Suprapubic skin (tissue), 3 donors: ENCODE measurements at regions not wholly inside any gene's neighbourhood (a gene's known extent, or its start where the extent isn't known, plus 50 kb on each side); places are given as distances from the start of the nearest gene placed in this dataset.

Experiments
- CTCF ChIP-seq, 2 donors: fragments of 200-600 bp in 1 of 2; fragments of 450-650 bp in 1 of 2; sonication (generic) in 1 of 2; IDR thresholded peaks; one replicate each; pipeline ENCODE4 v1.5.1; 2016 to 2019; ENCODE audit warnings: antibody characterized with exemption in 2 of 2, mild to moderate bottlenecking in 1 of 2, moderate library complexity in 1 of 2
- POLR2A ChIP-seq, 2 donors: fragments of 450-650 bp; IDR thresholded peaks; one replicate each; pipeline ENCODE4 v1.6.1; 2017; ENCODE audit warnings: antibody characterized with exemption in 2 of 2, mild to moderate bottlenecking in 2 of 2, moderate library complexity in 2 of 2

GRCh38 chr15:29468899-29469298, 199.3 kb upstream of the NSMCE3 start:
- no peak for TF ChIP-seq POLR2A (IDR thresholded peaks at IDR 0.05)
- no peak for TF ChIP-seq CTCF (IDR thresholded peaks at IDR 0.05)
